Peyer's patch (tissue), 4 donors: ENCODE measurements at regions not wholly inside any gene's neighbourhood (a gene's known extent, or its start where the extent isn't known, plus 50 kb on each side); places are given as distances from the start of the nearest gene placed in this dataset.

Source experiments
- CTCF ChIP-seq, 6 experiments: fragments of 450-650 bp in 4 of 6; fragments of 200-600 bp in 2 of 6; sonication (generic) in 1 of 6; IDR thresholded peaks; one replicate each; pipeline ENCODE4 v1.5.1; 2017 to 2019; ENCODE audit warnings: antibody characterized with exemption in 6 of 6, mild to moderate bottlenecking in 3 of 6, moderate library complexity in 1 of 6
- POLR2A ChIP-seq, 2 donors: fragments of 450-650 bp; IDR thresholded peaks; one replicate each; pipeline ENCODE4 v1.5.1; 2017; ENCODE audit warnings: antibody characterized with exemption in 2 of 2, mild to moderate bottlenecking in 2 of 2, moderate library complexity in 2 of 2

- no peak for TF ChIP-seq CTCF (IDR thresholded peaks at IDR 0.05)
- TF ChIP-seq POLR2A (IDR thresholded peaks at IDR 0.05) = no peak
Measured at GRCh38 chr15:58332676-58333400, 99.0 kb upstream of the LIPC start.
